Fibroblast of mammary gland (primary cell): ENCODE measurements at regions not wholly inside any gene's neighbourhood (a gene's known extent, or its start where the extent isn't known, plus 50 kb on each side); places are given as distances from the start of the nearest gene placed in this dataset.

Experiments
- DNase-seq: peaks from one replicate; pipeline ENCODE4 v3.0.0-alpha.2; 2010; ENCODE audit warnings: low read depth
- H3K4me3 ChIP-seq: 2 replicates; pipeline ENCODE4 v1.5.1; 2011; ENCODE audit warnings: low read depth, mild to moderate bottlenecking, low read length, moderate library complexity; ENCODE audit not compliant: control insufficient read depth
- TF ChIP-seq, protein P1 (sequence below): conservative IDR thresholded peaks from 2 replicates; pipeline ENCODE4 v1.5.1; 2011; ENCODE audit warnings: low read depth, low read length, inconsistent platforms; ENCODE audit not compliant: control insufficient read depth, insufficient read depth

DNA sequence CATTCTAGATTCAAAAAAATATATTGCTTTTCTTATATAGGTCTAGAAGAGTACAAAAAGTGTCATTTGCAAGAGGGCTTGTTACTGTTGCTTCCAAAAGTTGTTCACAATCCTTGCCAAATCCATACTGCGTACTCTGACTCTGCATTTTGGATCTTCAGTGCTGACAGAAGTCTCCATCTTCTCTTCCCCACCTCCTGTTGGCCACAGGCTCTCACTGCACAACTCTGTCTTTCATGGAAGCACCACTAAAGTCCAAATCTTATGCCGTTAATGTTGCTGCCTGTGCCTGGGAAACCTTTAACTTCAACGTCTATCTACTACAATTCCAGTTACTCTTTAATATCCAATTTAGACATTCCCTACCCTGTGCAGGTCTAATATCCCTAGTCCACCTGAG is 419.9 kb downstream of the NR2F2 start:
- TF ChIP-seq, protein P1, sequence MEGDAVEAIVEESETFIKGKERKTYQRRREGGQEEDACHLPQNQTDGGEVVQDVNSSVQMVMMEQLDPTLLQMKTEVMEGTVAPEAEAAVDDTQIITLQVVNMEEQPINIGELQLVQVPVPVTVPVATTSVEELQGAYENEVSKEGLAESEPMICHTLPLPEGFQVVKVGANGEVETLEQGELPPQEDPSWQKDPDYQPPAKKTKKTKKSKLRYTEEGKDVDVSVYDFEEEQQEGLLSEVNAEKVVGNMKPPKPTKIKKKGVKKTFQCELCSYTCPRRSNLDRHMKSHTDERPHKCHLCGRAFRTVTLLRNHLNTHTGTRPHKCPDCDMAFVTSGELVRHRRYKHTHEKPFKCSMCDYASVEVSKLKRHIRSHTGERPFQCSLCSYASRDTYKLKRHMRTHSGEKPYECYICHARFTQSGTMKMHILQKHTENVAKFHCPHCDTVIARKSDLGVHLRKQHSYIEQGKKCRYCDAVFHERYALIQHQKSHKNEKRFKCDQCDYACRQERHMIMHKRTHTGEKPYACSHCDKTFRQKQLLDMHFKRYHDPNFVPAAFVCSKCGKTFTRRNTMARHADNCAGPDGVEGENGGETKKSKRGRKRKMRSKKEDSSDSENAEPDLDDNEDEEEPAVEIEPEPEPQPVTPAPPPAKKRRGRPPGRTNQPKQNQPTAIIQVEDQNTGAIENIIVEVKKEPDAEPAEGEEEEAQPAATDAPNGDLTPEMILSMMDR: no peak
- H3K4me3 ChIP-seq: no peak overlapping the region
- DNase-seq: no peak

DNA sequence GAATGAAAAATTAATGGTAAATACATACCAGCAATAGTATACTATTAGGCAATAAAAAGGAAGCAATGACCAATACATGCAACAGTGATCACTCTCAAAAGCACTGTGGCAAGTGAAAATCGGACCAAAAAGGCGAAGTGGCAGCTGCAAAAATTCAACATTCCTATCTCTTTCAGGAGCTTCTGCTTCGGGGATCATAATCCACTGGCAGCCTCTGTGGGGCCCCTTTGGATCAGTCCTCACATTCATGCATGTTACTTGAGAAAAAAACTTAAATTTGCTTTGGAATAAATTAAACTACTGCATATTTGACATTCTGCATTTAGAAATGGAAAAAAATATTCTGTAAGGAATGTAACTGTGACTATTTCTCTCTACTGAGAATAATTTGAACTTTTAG is 425.6 kb downstream of the NR2F2 start:
- H3K4me3 ChIP-seq: no peak overlapping the region
- no peak for DNase-seq
- TF ChIP-seq, protein P1: no peak

DNA sequence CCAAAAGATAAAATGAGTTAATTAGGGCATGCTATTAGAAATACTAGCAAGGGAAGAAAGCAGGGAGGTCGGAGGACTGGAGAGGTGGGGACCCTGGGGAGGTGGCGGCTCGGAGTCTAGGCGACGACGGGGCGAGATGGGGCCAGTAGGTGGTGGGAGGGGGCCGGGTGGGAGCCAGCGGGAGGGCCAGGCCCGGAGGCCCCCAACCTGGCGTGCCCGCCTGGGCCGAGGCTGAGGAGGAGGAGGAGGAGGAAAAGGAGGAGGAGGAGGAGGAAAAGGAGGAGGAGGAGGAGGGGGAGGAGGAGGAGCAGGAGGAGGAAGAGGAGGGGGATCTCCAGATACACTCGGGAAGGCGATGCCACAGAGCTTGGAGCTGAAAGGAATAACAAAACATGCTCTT is 426.2 kb downstream of the NR2F2 start:
- no peak for DNase-seq
- TF ChIP-seq, protein P1: no peak
- H3K4me3 ChIP-seq: no peak overlapping the region

DNA sequence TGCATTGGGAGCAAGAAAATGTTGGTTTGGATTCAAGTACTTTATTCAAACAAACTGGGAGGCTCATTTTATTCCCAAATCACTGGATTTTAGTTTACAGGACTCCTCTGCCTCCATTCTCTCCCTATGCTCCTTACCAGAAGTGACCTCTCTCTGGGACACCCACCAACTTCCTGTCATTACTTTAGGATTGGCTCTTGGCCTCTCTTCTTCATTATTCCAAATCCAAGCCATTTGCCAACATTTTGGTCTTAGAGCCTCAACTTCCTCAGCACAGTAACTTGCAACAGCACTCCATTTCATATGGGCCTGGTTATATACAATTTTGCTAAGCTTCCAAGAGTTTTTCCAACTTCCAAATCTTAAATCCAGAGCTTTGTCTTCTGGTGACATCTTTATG is 432.1 kb downstream of the NR2F2 start:
- no peak overlapping the region for H3K4me3 ChIP-seq
- TF ChIP-seq, protein P1: no peak
- DNase-seq: no peak

DNA sequence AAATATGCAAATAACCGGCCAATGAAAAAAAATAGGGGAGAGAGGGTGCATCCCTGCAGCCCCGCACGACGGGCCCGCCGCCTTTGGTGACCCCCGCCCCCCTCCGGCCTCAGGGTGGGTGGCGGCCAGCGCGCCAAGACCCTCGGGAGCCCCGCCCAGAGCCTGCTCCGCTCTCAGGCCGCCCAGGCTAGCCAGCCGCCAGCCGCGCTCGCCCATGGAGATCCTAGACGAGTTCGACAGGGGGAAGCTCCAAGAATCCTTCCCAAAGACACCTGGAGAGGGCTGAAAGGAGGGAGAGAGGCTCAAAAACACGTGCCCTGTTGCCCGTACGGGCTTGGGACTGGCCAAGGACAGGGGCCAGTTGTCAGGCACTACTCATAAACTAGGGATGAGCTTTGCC is 434.0 kb downstream of the NR2F2 start:
- TF ChIP-seq, protein P1: no peak
- no peak for DNase-seq
- no peak overlapping the region for H3K4me3 ChIP-seq

DNA sequence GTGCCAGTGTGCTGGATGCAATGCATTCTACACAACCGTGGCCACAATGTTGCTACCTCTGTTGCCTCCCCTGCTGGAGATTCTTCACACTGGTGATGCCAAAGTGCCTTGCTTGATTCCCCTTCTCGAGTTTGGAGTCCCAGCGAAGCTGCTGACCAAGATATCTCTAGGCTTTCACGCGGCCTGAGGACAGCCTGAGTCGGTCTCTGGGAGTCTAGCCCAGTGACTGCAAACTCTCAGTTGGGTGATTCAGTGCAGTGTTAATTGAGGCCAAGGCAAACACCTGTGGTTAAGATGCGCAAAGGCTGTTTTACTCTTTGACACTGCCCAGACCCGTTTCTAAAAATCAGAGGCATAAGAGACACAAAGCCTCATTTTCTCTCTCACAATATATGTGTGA is 434.4 kb downstream of the NR2F2 start:
- TF ChIP-seq, protein P1: no peak
- no peak for DNase-seq
- H3K4me3 ChIP-seq: no peak overlapping the region

DNA sequence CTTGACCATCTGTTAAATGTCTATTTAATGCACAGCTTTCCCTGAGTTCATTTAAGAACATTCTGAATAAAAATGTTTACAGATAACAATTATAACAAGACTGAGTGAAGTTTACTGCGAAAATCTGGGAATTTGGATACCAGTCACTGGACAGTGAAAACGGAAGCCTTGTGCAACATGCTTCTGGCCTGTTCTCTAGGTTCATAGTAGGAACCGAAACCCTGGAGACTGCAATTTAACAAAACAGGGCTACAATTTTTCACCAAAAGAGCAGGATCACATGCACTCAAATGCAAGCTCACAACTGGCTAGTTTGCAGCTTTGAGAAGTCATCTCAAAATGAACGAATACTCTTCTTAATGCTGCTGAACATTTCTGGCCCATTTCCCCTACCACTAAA is 435.9 kb downstream of the NR2F2 start:
- TF ChIP-seq, protein P1: no peak
- H3K4me3 ChIP-seq: no peak overlapping the region
- DNase-seq: no peak
